C4-2B (cell line): ENCODE measurements at regions not wholly inside any gene's neighbourhood (a gene's known extent, or its start where the extent isn't known, plus 50 kb on each side); places are given as distances from the start of the nearest gene placed in this dataset.

Source experiments
- ZFX ChIP-seq: fragments of 450-650 bp; IDR thresholded peaks from 2 replicates; pipeline ENCODE4 v1.6.1; 2017
- TF ChIP-seq, protein P1 (sequence below): fragments of 450-650 bp; conservative IDR thresholded peaks from 2 replicates; pipeline ENCODE4 v1.5.1; 2017; ENCODE audit warnings: mild to moderate bottlenecking

DNA sequence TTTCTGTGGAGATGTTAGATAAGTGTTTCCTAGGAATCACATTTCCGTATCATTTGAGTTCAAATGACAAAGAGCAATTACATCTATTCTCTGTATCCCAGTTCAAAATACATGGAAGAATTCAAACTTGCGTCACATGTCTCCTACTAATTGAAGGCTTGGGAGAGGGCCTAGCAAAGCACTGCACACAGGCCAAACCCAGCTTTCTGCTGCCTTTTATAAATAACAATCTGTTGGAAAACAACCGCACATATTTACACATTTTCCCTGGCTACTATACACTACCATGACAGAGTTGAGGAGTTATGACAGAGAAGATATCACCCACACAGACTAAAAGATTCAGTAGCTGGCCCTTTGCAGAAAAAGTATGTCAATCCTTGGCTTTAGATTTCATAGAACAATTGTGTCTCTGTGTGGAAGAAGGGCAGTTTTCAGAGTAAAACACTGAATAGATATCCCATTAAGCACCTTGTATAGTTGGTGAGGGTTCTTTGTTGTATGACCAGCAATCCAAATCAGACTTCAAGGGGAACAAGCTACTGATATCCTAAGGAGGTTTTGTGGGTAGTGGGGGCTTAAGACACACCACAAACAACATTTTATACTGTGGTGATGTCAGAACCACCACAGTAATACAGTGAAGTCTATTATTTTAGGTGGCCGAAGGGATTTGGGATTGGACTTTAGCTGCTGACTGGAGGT, 861.3 kb downstream of the CCDC85A start:
- TF ChIP-seq, protein P1, sequence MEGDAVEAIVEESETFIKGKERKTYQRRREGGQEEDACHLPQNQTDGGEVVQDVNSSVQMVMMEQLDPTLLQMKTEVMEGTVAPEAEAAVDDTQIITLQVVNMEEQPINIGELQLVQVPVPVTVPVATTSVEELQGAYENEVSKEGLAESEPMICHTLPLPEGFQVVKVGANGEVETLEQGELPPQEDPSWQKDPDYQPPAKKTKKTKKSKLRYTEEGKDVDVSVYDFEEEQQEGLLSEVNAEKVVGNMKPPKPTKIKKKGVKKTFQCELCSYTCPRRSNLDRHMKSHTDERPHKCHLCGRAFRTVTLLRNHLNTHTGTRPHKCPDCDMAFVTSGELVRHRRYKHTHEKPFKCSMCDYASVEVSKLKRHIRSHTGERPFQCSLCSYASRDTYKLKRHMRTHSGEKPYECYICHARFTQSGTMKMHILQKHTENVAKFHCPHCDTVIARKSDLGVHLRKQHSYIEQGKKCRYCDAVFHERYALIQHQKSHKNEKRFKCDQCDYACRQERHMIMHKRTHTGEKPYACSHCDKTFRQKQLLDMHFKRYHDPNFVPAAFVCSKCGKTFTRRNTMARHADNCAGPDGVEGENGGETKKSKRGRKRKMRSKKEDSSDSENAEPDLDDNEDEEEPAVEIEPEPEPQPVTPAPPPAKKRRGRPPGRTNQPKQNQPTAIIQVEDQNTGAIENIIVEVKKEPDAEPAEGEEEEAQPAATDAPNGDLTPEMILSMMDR = no peak
- TF ChIP-seq ZFX = no peak
